Tibial nerve (tissue), 4 donors: ENCODE measurements at regions not wholly inside any gene's neighbourhood (a gene's known extent, or its start where the extent isn't known, plus 50 kb on each side); places are given as distances from the start of the nearest gene placed in this dataset.

Source experiments
- EP300 ChIP-seq, 2 donors: sonication (generic); formaldehyde crosslinking; IDR thresholded peaks; one replicate each; pipeline ENCODE4 v1.6.1; 2017; ENCODE audit warnings: antibody characterized with exemption in 2 of 2, mild to moderate bottlenecking in 1 of 2
- POLR2A ChIP-seq, 2 donors: fragments of 450-650 bp; IDR thresholded peaks; one replicate each; pipeline ENCODE4 v1.6.1; 2017; ENCODE audit warnings: antibody characterized with exemption in 2 of 2, mild to moderate bottlenecking in 2 of 2, moderate library complexity in 2 of 2
- TF ChIP-seq, protein P1 (sequence below), 5 experiments: fragments of 200-600 bp in 3 of 5; fragments of 450-650 bp in 2 of 5; sonication (generic) in 3 of 5; IDR thresholded peaks; one replicate each; pipeline ENCODE4 v1.5.1; 2016 to 2019; ENCODE audit warnings: antibody characterized with exemption in 5 of 5, mild to moderate bottlenecking in 3 of 5, moderate library complexity in 2 of 5

DNA sequence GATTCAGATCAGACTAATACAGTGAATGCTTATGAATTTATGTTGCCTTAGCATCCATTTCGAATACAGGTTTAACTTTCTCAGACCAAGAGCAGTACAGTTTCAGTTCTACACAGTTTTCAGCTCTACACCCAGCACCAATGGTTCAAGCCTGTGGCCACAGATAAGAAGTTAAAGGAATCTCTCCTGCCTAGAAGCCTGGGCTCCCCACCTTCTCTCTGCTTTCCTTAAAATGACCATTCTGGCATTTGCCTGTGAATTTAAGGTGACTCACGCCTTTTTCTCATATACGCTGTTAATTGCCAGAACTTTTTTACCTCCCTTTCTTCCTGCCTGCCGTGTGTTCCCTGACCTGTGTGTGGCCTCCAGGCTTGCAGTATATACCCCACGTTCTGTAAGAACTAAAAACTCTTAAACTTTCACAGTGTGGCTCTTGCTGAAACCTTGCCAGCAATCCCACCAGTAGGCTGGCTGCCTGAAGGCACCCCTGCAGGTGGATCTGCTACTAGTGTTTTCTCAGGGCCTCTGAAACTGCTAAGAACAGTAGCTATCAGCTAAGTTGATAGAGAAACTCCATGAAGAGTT, 692.8 kb upstream of the CDH18 start:
- TF ChIP-seq, protein P1, sequence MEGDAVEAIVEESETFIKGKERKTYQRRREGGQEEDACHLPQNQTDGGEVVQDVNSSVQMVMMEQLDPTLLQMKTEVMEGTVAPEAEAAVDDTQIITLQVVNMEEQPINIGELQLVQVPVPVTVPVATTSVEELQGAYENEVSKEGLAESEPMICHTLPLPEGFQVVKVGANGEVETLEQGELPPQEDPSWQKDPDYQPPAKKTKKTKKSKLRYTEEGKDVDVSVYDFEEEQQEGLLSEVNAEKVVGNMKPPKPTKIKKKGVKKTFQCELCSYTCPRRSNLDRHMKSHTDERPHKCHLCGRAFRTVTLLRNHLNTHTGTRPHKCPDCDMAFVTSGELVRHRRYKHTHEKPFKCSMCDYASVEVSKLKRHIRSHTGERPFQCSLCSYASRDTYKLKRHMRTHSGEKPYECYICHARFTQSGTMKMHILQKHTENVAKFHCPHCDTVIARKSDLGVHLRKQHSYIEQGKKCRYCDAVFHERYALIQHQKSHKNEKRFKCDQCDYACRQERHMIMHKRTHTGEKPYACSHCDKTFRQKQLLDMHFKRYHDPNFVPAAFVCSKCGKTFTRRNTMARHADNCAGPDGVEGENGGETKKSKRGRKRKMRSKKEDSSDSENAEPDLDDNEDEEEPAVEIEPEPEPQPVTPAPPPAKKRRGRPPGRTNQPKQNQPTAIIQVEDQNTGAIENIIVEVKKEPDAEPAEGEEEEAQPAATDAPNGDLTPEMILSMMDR (IDR thresholded peaks at IDR 0.05): no peak
- TF ChIP-seq EP300 (IDR thresholded peaks at IDR 0.05) (no peak), POLR2A (IDR thresholded peaks at IDR 0.05) (no peak)
